HG03280 (cell line): ENCODE measurements at regions not wholly inside any gene's neighbourhood (a gene's known extent, or its start where the extent isn't known, plus 50 kb on each side); places are given as distances from the start of the nearest gene placed in this dataset.

ENCODE experiments used
- ATAC-seq: cut with Tn5 transposase; IDR thresholded peaks from one replicate; pipeline ENCODE4 v1.9.1; 2021; ENCODE audit warnings: mild to moderate bottlenecking, moderate library complexity; ENCODE audit not compliant: unreplicated experiment

DNA sequence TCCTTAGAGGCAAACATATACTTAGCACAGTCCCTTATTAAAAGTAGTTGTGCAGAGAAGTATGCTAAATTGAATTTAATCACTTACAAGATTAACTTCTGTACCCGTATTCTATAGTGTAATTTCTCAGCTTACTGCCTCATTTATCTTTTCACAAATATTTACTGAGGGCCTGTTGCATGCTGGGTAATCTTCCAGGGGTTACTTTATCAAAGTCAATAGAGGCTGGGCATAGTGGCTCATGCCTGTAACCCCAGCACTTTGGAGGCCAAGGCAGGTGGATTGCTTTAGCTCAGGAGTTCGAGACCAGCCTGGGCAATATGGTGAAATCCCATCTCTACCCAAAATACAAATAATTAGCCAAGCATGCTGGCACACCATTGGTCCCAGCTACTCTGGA lies 111.7 kb upstream of the RAB27B start:
- no peak for ATAC-seq

DNA sequence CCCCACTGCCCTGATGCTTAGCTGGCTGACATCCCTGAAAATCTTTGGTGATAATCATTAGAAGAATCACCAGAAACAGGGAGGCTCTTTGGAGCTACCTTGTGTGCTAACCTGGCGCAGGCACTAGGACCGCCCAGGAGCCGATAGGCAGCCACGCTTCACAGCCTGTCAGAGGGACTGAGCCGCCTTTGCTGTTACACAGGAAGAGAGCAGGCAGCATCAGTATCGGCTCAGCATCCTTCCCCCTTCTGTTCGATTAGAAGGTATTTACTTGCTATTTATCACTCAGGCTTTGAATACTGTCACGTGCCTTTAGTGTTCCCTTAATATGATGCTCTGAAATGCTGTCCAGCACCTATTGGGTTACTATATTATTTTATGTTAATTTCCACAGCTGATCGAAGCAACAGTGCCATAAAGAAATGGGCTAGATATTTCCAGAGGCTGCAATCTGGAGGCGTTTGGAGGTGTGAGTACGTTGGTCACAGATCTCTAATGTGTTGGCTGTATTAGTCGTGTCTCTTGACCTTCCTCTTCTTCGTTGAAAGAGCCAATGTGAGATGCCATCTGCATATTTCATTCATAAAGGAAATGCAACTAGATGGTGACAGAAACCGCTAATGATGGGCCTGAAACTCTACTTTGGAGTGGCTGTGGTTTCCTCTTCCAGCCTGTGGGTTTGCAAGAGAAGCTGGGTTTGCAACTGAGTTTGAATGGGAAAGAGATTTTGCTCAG lies 110.4 kb upstream of the RAB27B start:
- ATAC-seq = peak; percentile 76

DNA sequence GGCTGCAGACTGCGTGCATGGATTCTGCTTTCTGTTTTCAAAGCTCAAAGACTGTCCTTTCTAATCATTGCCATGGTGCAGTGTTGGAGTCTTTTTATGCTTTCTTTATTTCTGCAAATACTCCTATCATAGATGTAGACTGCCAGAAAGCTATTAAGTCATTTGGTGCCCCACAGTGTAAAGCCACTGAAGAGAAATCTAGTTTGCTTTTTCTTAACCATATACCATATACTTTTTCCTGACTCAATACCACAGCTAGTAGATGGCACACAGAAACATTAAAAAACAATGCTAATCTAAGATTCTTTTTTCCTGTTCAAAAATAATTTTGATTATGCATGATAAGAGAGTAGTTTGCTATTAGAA lies 109.9 kb upstream of the RAB27B start:
- no peak for ATAC-seq

DNA sequence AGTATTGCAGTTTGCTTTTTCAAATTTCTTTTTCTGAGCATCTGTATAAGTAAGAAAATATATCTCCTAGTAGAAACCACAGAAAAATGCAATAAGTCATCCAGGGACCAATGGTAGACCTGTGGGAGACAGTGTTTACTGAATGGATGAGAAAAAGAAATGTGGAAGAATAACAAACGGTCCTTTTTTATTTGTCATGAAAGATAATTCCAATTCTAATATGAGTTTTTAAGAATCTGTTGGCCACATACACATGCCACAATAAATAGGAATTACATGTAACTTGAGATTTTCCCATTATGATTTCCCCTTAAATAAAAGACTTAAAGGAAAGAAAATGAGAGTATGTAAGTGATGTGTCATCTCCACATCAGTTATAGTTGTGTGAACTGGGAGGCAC lies 107.7 kb upstream of the RAB27B start:
- no peak for ATAC-seq

DNA sequence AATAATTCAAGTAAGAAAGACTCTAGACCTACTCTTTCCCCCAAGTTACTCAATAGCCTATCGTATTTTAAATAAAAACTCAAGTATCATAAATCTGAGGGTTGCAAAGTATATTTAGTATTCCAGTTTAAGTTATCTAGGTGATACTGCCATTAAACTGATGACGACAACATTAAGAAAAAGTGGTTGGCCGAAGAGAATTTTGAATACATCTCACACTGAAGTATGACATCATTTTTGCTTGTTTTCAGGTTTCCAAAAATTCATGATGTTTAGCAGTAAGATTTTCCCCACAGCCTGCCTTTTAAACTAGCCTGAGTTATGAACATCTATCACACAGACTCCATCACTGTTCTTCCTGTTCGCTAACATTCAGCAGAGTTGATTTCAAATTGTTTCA lies 102.1 kb upstream of the RAB27B start:
- ATAC-seq = no peak

DNA sequence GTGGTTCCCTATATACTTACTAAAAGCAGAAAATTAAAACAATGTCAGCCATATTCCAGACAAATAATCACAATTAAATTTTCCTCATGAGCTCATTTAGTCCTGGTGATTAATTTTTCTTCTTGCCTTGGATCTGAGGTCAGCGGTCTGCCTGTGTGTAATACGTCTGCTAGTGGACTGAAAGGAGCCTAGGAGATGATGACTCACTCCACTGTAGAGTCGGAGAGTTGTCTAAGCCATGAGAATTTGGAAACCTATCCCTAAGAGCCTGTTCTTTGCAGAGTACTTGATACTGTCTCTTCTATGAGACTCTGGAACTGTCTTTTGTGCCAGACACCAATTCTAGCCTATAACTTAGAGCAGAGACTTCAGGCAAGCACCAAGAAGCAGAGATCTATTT lies 94.2 kb upstream of the RAB27B start:
- no peak for ATAC-seq

DNA sequence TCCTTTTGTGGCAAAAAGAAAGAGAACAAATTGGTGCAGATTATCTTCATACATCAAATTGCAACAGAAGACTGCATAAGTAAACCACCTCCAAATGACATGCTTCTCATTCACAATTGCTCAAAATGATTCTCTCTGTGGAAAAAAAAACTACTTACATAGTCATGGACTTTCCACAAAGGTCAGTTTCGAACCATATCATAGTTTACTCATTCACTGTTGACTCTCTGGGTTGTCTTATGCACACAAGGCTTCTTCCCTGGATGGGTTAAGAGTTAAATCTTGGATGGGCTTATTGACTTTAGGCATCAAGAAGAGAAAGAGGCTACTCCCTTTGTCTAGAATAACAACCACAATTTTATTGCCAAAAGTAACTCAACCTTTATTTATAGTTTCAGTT lies 91.3 kb upstream of the RAB27B start:
- ATAC-seq = no peak

DNA sequence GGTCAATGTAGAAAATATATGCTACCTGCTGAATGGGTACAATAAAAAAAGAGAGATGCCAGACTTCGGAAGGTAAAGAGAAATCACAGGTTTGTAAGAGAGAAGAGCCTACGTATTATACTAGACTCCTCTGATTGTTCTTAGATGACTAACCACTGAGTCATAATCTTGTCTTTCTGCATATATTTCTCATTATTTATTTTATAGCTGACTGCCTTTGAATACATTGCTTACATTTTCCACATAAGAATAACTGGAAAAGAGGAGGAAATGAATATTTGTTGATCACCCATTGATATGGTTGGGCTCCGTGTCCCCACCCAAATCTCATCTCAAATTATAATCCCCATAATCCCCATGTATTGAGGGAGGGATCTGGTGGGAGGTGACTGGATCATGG lies 90.3 kb upstream of the RAB27B start:
- ATAC-seq = no peak

DNA sequence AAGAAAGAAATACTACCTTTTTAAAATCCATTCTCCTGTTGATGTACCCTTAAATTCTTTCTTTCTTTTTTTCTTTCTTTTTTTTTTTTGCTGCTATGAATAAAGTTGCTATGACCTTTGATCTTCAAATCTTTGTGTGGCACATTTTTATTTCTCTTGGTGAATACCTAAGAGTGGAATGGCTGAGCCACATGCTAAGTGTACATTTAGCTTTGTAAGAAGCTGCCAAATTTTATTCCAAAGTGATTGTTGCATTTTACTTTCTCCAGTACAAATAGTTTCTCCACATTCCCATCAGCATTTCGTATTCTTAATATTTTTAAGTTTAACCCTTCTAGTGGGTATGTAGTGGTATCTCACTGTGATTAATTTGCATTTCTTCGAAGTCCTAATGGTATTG lies 88.8 kb upstream of the RAB27B start:
- ATAC-seq = no peak

DNA sequence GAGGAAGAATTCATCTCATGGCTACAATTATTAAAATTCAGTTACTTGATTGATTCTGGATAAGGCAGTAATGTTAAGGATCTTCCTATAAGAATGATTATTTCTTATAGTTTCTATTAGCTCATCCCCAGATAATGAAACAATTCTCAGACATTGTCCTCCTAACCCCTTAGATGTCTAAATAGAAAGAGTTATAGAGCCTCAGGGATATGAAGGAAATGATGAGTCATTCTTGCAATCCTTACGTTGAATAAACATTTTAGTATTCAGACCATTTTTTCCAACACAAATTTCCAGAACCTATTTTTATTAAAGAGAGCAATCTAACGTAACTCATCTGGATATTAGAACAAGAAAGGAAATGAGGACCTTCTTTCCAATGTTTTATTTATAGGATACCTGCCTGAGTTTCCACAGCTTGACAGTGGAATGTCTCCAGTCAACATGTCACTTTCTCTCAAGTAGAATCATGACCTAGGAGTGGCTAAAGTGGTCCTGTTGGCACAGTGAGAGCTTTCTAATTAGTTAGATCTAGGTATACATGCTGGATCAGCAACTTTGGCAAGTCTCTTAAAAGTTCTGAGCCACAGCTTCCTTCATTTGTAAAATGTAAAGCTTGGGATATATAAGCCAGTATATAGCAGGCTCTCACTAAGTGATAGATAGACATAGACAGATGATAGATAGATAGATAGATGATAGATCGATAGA lies 88.0 kb upstream of the RAB27B start:
- no peak for ATAC-seq

DNA sequence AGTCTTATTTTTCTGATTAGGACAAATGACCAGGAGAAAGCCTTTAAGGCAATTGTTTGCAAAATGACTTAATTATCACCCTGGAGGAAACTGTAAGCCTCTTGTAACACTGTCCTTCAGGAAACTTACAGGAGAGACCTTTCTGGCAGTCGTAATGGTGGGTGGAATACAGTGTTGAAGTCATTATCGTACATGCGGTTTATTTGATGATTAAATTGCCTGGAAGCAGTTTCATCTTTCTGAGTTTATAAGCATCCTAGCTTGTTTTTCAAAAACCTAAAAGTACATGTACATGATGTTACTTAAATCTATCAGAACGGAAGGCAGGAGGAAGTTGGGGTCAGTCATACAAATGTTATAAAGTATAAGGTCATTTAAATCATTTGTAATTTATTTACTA lies 86.2 kb upstream of the RAB27B start:
- ATAC-seq = no peak

DNA sequence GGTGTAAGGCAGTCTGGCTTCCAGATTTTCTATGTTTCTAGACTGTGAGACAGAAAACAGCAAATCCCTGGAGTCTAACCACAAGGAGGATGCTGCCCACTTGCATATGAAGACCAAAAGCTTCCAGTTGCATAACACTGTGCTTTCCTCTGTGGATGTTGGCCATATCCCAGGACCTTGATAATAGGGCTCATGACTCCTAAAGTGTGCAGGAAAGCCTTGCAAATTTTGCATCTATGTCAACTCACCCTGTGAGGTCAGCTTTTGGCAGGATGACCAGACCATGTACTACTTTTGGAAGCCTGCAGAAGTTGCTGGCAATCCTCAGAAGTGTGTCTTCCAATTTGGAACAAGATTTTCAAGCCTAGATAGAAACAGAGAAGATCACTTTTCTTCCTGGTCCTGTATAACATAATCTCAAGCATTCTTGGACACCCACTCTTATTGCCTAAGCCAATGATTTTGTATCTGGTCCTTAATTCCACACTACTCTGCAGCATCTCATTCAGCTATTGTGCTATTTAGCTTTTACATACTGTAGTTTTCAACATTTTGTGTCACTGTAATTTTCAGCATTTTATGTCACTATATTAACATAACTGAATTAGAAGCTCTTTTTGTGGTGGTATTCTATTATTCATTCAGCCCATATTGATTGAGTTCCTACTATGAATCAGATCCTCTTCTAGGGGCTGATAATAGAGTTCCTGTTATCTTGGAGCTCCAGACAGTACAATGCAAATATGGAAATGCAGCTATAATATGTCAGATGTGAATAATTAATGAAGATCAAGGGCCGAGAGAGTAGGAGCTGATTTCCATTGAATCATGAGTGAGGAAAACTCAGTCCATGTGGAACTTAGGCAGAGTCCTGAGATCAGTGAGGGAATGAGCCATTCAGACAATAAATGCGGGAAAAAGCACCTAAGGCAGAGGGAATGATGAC lies 85.3 kb upstream of the RAB27B start:
- ATAC-seq = no peak

DNA sequence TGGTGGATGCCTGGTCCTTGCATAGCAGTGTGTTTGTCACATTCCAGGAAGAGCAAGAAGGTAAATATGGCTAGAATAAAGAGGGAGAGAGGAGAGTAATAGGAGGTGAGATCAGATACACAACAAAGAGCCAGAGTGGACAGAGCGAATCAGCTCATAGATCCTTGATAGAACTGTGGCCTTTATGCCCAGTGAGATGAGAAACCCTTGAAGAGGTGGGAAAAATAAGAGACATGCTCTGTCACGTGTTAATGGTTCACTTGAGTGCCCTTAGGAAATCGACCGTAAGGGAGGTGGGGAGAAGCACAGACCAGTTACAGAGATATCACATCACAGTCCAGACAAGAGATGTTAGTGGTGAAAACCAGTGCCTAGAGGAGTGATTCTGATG lies 84.7 kb upstream of the RAB27B start:
- ATAC-seq = no peak

DNA sequence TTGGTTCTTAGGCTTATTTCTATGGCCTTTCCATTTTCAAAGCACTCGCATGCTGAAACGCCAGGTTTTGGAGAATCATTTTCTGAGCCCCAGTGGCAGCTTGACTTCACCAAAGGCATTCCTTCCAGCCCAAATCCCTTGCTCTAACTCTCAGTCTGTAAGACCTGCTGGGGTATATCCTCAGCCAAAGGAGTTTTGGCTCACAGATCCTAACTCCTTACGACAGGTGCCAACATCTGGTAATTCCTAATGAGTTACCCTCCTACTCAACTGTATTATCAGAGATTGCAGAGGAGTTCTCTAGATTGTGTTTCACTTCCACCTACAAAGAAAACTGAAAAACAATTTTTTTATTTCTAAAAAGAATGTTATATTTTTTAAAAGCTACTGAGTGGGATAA lies 79.0 kb upstream of the RAB27B start:
- ATAC-seq = no peak

DNA sequence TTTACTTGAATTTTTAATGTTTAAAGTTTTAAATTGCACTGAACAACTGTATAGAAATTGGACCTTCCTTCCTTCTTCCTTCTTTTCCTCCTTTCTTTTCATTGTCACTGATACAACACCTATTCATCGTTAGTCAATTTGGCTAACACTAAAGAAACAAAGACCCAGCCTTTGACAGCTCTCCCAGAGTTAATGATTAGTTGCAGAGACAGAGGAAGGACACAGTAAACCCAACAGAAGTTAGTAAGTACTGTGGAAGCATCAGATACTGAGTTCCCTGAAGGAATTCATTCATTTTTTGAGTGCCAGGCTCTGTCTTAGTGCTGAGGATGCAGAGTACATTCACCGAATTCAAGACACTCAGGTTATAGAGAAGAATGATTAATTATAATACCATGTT lies 77.9 kb upstream of the RAB27B start:
- ATAC-seq = no peak

DNA sequence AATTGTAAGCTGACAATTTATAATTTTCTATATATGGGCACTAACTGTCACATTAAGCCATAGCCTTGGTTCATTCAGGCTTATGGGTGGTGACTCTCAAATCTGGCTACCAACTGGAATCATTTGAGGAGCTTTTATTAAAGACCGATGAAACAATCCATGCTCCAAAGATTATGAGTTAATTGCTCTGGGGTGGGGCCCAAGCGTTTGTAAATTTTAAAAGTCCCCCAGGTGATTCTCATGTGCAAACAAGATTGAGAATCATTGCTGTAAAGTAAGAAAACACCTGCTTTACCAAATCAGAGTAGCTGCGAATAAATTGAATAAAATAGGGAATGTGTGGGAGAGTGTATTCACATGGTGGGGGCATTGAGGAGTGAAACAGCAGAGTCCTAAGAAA lies 76.1 kb upstream of the RAB27B start:
- no peak for ATAC-seq

DNA sequence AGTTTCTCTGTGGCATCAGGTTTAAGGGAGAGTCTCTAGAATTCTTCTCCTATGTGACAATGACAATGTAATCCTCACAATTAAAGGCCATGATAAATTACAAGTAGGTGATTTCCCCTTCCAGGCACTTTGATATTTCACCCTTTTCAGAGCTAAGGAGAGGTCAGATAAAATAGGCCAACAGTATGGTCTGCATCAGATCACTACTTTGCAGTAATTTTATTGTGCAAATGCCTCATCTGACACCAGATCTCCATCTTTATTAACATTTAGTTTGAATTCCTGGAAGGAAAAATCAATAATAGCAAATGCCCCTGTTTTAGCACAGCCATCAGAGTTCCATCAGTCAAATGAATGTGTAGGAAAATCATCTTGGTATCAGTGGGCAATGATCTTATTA lies 72.8 kb upstream of the RAB27B start:
- no peak for ATAC-seq

DNA sequence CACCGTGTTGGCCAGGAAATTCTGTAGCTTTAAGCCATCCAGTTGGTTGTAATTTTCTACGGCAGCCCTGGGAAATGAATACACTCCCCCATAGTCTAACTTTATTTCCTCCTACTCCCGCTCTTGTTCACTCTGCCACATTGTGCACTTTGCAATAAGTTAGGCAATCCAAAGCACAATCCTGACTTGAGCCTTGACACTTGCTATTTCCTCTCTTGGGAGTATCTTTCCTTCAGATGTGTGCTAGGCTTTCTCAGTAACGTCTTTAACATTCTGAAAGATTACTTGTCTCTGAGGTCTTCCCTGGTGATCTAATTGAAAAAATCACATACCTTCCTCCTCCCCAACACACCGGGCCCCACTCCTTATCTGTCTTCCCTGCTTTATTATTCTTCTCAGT lies 65.9 kb upstream of the RAB27B start:
- ATAC-seq = no peak

DNA sequence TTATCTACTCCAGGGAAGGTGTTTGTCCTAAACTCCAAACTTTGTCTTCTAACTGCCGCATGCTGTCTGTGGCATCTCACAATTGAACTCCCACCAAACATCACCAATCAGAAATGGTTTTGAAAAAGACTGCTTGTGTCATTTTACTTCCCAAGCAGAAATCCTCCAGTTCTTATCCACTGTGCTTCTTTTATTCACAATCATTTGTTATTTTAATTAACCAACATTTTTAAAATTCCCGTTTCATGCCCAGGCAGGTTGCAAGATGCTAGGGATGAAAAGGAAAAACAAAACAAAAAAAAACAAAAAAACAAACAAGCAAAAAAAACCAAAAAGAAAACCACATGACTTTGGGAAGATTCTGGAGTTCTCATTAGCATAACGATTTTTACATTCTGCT lies 63.5 kb upstream of the RAB27B start:
- no peak for ATAC-seq

DNA sequence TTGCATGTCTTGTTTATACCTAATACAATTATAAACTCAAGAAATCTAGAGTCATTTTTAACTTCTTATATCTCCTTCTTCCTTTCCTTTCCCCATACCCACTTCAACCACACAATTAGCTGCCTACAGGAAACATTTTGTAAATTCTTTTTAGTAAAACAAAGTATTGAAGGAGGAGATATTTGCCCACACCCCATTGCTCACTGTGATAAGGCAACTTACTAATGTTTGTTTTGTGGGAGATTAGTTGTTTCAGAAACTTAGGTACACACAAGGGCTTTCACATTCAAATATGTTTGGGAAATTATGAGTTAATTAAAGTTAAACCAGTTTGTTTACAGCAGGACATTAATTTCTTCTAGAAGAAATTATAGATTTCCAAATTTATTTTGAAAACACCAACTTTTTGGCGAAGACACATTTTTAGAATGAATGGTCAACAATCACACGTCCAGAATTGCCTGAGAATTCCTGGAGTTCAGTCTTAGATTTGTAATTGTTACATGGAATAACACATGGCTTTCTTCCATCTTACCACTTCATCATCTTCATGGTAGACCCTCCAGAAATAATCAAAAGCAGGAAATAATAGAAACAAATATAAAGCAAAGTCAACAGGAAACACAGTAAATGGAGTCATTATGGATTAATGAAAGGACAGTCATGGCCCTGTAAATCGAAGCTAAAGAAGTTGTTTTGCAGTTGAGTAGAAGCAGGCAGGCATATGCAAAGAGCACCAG lies 62.5 kb upstream of the RAB27B start:
- ATAC-seq = no peak

DNA sequence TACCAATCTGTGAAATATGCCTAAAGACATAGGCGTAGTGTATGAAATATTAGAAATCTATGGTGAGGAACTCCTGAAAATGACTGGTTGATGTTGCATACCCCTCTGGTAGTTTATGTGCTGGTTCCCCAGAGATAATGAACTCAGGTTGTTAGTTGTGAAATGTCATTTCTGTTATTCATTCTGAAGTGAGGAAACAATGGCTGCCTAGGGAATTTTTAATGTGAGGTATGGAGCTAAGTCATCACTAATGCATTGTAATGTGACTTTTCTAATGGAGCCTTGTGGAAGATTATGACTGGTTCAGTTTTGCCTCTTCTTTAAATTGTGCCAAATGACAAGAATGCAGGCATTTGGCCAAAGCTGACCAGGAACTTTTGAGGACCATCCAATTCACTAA lies 61.6 kb upstream of the RAB27B start:
- ATAC-seq = no peak
